GM18498 (cell line): ENCODE measurements at regions not wholly inside any gene's neighbourhood (a gene's known extent, or its start where the extent isn't known, plus 50 kb on each side); places are given as distances from the start of the nearest gene placed in this dataset.
"Not testable (repeated sequence)": the region's sequence is repeated elsewhere in the genome, so short reads cannot be mapped to it uniquely, and the experiment has no call there.

Experiments
- ATAC-seq: cut with Tn5 transposase; IDR thresholded peaks from one replicate; pipeline ENCODE4 v1.9.1; 2021; ENCODE audit warnings: mild to moderate bottlenecking, moderate library complexity; ENCODE audit not compliant: unreplicated experiment

GRCh38 chr20:47927944-47928343 is 142.7 kb upstream of the SULF2 start:
- ATAC-seq, result no peak

- ATAC-seq, result no peak
Measured at GRCh38 chr20:47927385-47927851, 142.1 kb upstream of the SULF2 start.

GRCh38 chr20:47926731-47927130 is 141.4 kb upstream of the SULF2 start:
- no peak for ATAC-seq

GRCh38 chr20:47925593-47925992 is 140.3 kb upstream of the SULF2 start:
- no peak for ATAC-seq

DNA sequence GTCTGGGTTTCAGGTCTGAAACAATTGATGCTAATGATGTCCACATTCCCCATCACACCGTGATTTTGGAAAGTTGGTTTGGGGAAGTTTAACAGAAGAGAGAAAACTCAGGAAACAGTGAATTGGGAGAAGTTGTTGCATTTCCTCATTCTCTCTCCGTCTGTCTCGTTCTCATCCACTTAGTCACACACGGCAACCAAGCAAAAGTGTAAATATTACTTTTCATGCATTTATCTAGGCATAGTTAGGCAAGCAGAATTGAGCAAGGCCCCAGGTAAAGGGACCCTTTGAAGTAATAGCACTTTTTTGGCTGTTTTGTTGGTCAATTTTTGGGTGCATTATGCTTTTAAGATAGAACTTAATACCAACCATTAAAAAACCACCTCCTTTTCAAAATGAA is 137.0 kb upstream of the SULF2 start:
- no peak for ATAC-seq

GRCh38 chr20:47921829-47922228 is 136.5 kb upstream of the SULF2 start:
- ATAC-seq, result not testable (repeated sequence)

DNA sequence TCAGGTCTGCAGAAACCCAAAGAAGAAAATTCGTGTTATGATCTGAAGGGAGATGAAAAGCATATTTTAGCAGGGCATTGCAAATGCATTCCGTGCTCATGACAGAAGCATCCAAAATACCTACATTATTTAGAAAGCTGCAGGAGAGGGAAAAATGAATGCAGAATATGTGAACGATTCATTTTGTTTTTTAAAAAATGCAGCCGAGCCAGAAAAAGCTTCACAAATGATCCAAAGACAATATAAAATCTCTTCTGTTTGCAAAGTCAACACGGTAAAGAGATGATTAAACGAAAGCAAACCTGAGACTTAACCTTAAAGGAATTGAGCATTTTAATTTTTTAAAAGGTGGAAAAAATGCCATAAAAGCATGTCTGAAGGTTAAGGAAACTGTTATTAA is 136.1 kb upstream of the SULF2 start:
- ATAC-seq, result no peak

DNA sequence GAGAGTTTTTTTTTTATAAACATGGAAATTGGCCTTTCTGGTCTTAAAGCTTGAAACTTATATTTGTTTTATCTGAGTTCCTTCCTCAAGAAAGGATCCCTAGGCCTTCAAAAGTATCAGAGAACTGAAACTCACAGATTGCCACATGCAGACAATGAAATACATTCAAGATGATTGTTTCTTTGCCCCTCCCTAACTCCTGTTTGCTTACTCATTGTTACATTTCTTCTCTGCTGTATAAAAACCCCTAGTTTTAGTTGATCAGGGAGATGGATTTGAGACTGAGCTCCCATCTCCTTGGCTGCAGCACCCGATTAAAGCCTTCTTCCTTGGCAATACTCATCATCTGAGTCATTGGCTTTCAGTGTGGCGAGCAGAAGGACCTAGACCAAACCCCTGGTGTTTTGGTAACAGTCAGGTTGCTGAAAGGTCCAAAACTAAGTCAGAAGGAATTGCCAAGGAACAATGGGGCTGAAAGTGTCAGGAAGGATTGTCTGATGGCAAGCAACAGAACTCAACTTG is 132.3 kb upstream of the SULF2 start:
- no peak for ATAC-seq

DNA sequence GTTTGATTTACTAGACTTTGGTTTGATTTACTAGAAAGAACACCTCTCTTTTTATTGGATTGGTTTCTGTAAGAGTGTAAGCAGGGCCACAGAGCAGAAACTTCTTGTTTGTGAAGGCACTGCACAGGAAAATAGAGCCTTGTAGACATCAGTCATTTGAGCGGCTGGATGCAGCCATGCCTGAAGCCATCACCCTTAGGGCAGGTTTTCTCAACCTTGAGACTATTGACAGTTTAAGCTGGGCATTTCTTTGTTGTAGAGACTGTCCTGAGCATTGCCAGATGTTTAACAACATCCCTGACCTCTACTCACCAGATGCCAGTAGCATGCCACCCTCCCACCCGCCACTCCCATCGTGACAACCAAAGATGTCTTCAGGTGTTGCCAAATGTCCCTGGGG is 130.2 kb upstream of the SULF2 start:
- ATAC-seq, result no peak

DNA sequence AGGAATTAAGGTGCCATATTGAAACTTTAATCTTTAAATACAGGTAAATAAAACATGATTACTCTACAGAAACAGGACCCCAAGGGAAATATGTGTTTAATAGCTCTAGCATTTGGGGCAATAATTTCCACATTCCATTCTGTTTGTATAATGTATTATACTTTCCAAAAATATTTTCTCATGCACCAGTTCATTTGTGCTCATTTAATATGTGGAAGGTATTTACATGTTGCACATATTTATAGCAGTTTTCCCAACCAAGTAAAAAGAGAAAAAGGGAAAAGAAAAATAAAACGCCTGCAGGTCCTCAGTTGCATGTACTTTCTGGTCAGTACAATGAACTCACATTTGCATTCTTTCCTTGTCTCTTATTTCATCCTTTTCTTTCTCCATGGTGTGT is 129.5 kb upstream of the SULF2 start:
- no peak for ATAC-seq

GRCh38 chr20:47912786-47913501 is 127.7 kb upstream of the SULF2 start:
- ATAC-seq, result not testable (repeated sequence)

- ATAC-seq, result not testable (repeated sequence)
Measured at GRCh38 chr20:47912165-47912564, 126.9 kb upstream of the SULF2 start.

DNA sequence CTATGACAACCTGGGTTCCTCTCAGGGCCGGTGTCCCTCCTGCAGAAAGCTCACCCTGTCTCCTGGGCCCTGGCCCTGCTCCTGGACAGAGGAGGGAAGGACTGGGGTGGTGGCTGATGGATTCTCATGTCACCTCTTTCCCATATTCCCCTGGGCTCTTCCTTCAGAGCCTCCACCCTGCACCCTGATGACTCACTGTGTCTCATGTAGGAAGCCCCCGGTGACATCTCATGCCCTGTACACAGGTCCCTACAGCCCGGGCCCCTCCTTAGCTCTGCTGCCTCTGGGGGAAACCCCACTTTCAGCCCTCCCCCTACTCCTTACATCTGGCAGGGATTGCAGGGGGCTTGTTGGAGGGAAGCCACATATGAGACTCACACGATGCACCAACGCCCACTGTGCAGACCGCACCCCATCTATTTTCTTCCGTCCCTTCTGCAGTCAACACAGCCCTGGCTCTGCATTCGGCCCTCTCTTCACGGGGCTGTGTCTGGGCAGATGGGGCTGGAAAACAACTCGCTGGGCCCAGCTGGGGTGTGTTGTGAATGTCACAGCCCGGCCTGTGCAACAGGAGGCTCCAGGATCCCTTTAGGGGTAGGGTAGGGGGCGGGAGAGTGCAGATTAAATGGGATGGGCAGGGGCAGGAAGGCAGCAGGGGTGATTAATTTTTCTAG is 124.6 kb upstream of the SULF2 start:
- not testable (repeated sequence) for ATAC-seq

- not testable (repeated sequence) for ATAC-seq
Measured at GRCh38 chr20:47908361-47909035, 123.2 kb upstream of the SULF2 start.

GRCh38 chr20:47907951-47908350 is 122.7 kb upstream of the SULF2 start:
- not testable (repeated sequence) for ATAC-seq

GRCh38 chr20:47907031-47907675 is 121.9 kb upstream of the SULF2 start:
- no peak for ATAC-seq

DNA sequence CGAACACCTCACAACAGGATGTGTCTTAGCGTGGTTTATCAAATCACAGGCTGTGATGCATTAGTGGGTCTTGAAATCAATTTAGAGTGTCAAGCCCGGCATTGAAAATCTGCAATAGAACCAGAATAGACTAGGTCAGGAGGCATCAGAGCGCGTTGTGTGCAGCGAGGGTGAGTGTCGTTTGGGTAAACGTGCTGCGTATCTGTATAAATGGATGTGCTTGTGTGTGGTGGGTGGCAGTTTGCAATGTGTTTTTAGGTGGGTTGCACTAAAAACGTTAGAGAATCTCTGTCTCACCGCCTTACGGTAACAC is 121.0 kb upstream of the SULF2 start:
- ATAC-seq, result no peak

GRCh38 chr20:47905628-47906347 is 120.5 kb upstream of the SULF2 start:
- ATAC-seq, result no peak

- ATAC-seq, result not testable (repeated sequence)
Measured at GRCh38 chr20:47903009-47903408, 117.7 kb upstream of the SULF2 start.

GRCh38 chr20:47899313-47899712 is 114.0 kb upstream of the SULF2 start:
- not testable (repeated sequence) for ATAC-seq

DNA sequence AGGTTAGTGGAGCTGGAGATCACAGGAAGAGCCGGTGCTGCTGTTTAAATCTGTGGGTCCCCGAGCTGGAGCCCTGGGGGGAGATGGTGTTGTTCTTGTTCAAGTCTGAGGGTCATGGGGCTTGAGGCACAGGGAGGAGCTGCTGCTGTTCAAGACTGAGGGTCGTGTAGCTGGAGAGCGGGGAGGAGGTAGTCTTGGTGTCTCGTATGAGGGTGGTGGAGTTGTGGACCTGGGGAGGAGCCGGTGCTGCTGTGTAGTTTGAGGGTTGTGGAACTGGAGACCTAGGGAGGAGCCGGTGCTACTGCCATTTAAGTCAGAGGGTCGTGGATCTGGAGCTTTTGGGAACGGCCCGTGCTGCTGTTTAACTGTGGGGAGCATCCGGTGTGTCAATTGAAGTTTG is 112.2 kb upstream of the SULF2 start:
- no peak for ATAC-seq
